ENCODE measurements at regions not wholly inside any gene's neighbourhood (a gene's known extent, or its start where the extent isn't known, plus 50 kb on each side); places are given as distances from the start of the nearest gene placed in this dataset.

DNA sequence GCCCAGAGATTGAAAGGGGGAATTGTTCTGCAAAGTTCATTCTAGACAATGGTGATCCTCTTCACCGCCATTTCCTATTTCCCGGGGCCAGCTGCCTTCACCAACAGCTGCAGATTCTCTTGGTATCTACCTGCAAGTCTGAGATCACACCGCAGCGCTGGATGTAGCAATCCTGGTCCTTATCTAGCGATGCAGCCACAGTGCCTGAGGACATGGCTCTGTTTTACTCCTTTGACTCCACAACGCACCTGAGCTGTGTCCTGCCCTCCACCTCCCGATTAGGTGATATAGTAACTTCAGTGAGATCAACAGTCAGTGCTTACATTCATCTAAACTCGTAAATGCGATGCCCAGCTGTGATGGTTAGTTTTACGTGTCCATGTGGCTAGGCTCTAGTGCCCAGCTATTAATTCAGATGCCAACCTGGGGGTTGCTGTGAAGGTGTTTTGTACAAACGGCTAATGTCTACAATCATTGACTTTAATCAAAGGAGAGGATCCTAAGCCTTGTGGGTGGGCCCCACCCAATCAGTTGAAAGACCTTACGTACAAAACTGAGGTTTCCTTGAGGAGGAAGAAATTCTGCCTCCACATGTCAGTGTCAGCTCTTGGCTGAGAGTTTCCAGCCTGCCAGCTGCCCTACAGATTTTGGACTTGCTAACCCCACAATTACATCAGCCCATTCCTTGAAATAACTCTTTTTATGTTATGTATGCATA, 189.8 kb downstream of the SH3BP4 start:
- DNase-seq, result no peak

- no peak for DNase-seq
Measured at GRCh38 chr2:235142601-235143000, 190.8 kb downstream of the SH3BP4 start.

GRCh38 chr2:235143789-235144188, 192.0 kb downstream of the SH3BP4 start:
- DNase-seq, result no peak

- DNase-seq, result no peak
Measured at GRCh38 chr2:235144291-235144690, 192.5 kb downstream of the SH3BP4 start.

DNA sequence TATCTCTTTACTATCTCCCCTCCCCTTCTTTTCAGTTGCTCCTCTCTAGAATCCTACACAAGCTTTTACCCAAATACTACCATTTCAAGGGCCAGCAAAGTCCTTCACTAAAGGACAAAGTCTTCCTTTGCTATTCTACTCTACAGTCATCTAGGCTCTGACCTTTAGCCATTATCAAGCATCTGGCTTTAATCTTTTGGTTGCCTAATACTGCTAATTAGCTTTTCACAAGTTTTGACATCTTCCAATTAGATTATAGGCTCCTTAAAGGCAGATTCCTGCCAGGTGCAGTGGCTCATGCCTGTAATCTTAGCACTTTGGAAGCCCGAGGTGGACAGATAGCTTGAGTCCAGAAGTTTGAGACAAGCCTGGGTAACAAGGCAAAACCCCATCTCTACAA, 194.4 kb downstream of the SH3BP4 start:
- DNase-seq, result no peak

GRCh38 chr2:235146871-235147565, 195.2 kb downstream of the SH3BP4 start:
- DNase-seq, result no peak

GRCh38 chr2:235148201-235149170, 196.7 kb downstream of the SH3BP4 start:
- no peak for DNase-seq

DNA sequence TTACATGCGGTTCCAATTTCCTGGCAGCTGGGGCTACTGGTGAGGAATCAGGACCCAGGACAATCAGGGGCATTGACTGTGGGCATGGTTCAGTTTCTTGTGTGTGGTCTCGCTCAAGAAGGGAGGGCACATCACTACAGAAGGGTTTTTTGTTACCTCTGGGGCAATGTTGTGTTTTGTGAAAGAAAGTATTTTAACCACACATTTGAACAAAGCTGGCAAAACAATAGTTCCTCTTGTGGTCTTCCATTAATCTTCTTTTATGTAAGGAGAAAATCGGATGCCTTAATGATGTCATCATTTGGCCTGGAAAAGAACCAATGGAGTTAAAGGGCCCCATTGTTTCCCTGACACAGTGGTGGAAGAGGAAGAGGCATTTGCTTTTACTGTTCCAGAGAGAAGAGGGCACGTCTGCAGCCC, 197.4 kb downstream of the SH3BP4 start:
- no peak for DNase-seq

DNA sequence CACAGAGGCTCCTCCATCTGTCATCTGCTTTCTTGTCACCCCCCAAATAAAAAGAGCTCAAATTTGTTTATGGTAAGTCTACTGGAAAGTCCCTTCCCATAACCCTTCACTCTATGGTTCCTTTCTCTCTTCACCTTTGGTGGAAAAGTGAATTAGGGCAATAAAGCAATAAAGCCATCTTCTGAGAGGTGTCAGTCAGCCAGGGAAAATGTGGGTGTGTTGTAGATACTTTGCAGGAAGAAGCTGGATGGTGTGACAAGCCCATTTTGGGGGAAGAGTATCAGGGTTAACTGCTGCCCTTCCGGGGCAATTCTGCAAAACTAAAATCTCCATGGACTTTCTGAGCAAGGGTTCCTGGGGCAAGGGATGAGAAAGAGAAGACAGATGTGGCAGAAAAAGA, 197.9 kb downstream of the SH3BP4 start:
- no peak for DNase-seq

- DNase-seq, result no peak
Measured at GRCh38 chr2:235151152-235151551, 199.3 kb downstream of the SH3BP4 start.

GRCh38 chr2:235155163-235155562, 203.3 kb downstream of the SH3BP4 start:
- DNase-seq, result no peak

DNA sequence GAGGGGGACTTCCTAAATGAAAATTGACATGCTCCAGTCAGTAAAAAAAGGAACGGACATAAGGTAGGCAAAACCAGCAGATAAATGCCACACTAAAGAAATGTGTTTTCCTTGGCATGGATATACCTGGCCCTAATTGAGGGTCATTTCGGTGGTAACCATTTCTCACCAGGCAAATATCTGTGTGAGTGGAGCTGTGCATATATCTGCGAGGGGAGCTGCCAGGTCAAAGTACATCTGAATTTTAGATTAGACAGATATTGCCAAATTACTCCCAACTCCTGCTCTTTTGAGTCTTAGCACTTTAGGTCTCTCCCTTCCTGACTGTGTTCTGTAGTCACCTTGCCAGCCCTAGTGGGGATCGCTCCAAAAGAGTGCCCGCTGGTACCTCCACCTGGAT, 204.2 kb downstream of the SH3BP4 start:
- DNase-seq, result no peak

DNA sequence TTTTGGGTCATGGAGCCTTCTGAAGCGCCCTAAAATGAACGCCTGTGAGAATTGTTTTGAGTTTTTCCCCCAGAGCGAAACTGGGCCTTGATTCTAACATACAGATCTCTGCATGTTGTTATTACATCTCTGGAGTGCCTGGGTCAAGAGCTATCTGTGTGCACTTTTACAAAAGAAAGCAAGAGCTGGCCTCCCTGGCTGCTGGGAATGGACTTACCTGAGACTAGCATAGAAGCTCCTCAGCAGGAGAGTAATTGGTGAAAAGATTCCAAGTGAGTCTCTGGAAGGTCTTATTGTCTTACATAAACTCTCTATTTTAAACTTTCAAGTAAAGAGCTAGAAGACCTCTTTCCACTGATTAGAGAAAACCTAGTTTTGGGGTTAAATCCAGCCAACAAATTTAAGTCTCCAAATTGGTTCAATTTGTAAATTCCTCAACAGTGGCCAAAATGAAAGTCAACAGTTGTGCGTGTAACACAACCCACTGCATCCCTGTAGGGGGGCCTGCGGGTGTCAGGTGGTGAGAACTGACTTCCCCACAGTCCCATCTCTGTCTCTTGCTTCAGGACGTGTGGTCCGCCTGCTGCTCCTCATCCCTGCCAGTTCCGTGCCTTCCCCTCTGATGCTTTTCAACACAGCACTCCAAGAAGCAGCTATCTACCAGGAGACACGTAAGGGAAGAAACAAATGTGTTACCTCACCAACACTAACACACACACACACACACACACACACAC, 206.1 kb downstream of the SH3BP4 start:
- no peak for DNase-seq

DNA sequence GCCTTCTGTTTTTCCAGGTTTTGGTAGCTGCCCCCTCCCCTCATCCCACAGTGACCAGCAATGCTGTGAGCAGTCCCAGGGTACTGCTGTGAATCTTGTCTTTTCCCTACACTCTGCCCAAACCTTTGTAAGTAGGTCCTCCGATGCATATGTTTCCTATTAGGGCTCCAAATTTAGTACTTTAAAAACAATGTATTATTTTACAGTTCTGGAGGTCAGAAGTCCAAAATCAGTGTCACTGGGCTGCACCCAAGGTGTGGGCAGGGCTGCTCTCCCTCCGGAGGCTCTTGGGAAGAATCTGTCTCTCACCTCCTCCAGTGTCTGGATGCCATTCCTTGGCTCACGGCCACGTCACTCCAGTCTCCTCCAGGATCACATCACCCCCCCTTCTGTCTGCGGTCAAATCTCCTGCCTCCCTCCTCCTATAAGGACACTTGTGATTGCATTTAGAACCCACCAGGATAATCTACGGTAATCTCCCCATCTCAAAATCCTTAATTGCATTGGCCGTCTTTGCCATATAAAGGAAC, 208.5 kb downstream of the SH3BP4 start:
- no peak for DNase-seq

- DNase-seq, result no peak
Measured at GRCh38 chr2:235161565-235161964, 209.7 kb downstream of the SH3BP4 start.

DNA sequence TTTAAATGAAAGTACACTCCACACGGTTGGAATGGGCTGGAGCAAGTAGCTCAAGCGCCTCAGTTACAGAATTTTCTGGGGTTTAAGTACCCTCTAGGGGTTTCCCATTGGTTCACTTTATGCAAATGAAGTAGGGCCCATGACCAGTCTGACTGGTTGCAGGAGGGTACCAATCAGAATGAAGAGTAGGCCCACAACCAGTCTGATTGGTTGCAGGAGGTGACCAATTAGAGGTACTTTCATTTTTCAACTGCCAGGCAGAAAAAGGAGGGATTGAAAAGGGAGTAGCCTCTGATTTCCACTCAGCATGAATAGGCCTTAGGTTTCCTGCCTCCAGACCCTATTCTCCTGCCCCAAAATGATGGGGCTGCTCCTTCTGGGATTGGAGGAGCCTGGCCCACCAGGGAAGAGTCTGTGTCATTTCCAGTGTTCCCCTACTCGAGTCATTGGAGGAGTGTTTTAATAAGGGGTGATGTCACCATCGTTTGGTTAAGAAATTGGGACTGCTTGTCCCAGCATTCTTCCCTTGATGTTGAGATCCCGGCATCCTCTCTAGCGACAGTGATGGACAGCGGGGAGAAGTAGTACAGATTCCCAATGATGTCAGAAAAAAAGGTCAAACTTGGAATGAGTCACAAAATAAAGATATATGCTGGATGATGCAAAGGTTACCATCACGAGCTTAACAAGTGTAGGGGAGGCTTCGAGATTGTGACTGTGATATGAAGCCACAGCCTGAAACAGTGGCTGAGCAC, 210.4 kb downstream of the SH3BP4 start:
- DNase-seq, result no peak

GRCh38 chr2:235162837-235163197, 211.0 kb downstream of the SH3BP4 start:
- DNase-seq, result no peak

GRCh38 chr2:235165136-235165535, 213.3 kb downstream of the SH3BP4 start:
- DNase-seq, result no peak

GRCh38 chr2:235165631-235166030, 213.8 kb downstream of the SH3BP4 start:
- DNase-seq, result no peak

DNA sequence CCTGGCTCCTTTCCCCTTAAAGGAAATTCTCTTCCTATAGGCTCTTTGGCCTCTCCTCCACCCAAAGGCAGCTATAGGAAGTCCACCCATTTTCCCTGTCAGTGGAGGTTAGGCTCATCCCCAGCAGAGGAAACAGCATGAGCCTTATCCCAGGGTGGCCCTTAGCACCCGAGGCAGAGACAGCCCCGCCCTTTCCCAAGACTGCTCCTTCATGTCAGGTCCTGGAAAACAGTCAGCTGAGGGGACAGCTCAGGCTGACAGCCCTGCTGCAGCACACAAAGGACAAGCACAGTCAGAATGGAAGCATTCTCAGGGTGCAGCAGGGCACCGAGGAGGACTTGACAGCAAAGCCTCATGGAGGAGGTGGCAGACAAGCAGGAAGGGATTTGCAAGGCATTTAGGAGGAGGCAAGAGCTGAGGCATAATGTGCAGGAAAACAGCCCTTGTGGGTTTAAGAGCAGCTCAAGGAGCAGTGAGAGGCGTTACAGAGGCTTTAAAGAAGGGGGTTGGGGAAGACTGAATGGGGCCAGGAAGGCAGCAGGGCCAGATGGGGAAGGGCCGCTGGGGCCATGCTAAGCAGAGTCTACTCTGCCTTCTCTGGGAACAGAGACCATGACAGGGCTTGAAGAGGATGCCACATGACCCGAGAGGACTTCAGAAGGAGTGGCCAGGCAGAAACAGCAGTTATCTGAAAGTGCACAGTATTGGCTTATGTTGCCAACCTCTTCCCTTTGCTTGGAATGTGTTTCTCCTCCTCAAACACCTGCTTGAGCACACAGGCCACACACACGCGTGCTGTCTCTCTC, 216.6 kb downstream of the SH3BP4 start:
- no peak for DNase-seq

DNA sequence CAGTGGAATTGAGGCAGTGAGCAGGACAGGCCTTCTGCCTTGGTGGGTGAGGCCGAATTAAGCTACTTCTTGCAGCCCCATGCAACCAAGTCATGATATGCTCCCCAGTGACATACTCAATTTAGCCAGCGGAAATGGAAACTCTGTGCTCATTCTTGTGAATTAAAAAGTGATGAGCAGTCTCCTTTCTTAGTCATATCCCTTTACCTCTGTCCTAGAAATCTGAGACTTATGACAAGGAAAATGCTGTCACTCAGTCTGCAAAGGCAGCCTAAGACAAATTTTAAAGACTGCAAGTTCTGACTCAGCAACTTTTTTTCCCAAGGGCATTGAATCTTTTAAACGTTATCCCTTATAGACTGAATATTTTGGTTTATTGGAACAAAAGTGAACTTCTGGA, 218.2 kb downstream of the SH3BP4 start:
- no peak for DNase-seq
